GM21717 (cell line): ENCODE measurements at regions not wholly inside any gene's neighbourhood (a gene's known extent, or its start where the extent isn't known, plus 50 kb on each side); places are given as distances from the start of the nearest gene placed in this dataset.

ENCODE experiments used
- ATAC-seq: cut with Tn5 transposase; IDR thresholded peaks from one replicate; pipeline ENCODE4 v1.9.1; 2021; ENCODE audit warnings: mild to moderate bottlenecking, moderate library complexity; ENCODE audit not compliant: unreplicated experiment

DNA sequence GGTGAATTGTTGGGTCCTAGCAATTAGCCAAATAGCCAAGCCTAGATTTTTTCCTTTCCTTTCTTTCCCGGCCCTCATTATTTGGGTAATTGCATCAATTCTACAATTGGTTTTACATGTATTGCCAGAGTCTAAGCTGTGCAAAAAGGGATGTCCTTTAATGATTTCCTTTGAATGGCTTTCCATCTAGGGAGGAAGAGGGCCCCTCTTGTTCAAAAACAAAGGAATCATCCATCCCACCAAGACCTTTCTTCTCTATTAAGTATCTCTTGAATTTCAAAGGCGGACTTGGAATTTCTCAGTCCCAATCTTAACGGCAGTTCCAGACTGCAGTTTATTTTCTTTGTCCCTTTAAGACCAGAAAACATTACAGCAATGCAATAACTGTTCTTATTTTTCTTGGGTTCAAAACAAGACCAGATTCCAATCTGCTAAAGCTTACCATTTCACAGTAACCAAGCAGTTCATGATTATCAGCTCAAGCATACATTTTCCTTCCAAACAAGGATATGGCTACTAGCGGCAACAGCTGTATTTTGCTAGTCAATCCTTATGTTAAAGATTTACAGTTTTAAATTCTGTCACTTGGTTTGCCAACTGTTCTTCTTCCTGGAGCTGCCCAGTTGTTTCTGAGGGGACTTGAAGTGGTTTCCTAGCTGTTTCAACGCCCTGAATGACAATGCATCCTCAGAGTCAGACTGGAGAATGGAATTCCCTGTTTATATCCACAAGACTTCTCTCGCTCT, 91.4 kb upstream of the LRIG1 start:
- ATAC-seq, result no peak

DNA sequence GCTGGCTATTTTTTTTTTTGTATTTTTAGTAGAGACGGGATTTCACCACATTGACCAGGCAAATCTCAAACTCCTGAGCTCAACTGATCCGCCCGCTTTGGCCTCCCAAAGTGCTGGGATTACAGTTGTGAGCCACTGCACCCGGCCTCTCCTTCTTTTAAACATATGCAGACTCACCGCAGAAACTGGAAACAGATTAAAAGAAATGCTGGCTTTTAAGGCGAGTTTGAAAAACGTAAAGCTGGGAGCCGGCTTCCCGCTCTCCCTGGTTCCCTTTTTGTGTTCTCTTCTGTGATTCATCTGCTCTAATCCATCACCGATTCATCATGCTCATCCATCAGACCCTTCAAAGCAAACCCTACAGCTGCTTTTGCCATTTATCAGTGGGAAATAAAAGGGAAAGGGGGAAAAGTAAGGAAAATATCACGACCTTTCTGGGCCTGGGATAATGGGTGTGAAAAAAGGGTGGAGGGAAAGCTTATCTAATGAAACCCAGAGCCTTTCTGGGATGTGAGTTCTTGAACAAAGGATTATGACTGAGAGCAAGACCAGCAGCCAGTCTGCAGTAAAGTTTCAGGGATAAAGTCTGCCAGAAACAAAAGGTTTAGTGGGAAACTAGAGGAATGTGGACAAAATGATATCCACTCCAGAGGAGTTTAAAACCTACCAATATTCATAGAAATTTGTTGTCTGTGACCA, 92.3 kb upstream of the LRIG1 start:
- ATAC-seq, result no peak

DNA sequence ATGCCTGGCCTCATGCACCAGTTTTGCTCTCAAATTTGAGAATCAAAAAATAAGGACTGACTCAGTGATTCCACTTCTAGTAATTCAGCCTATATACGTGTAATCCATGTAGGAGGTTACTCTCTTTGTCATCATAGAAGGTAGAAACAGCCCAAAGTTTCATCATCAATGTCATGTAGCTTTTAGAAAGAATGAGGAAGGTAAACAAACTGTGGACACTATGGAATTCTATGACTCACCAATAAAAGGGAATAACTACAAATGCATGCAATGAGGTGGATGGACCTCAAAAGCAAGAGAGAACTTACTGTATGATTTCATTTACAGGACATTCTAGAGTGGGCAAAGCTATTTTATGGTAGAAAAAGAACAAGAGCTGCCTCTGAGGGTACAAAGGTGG, 93.2 kb upstream of the LRIG1 start:
- ATAC-seq, result no peak

- no peak for ATAC-seq
These were observed 96.6 kb upstream of the LRIG1 start for GRCh38 chr3:66597308-66597863.

- no peak for ATAC-seq
These were observed 97.3 kb upstream of the LRIG1 start for GRCh38 chr3:66598168-66598567.

- ATAC-seq, result no peak
These were observed 101.4 kb upstream of the LRIG1 start for GRCh38 chr3:66602237-66602636.

GRCh38 chr3:66602691-66603090, 101.9 kb upstream of the LRIG1 start:
- no peak for ATAC-seq

GRCh38 chr3:66603151-66603611, 102.4 kb upstream of the LRIG1 start:
- ATAC-seq, result no peak

DNA sequence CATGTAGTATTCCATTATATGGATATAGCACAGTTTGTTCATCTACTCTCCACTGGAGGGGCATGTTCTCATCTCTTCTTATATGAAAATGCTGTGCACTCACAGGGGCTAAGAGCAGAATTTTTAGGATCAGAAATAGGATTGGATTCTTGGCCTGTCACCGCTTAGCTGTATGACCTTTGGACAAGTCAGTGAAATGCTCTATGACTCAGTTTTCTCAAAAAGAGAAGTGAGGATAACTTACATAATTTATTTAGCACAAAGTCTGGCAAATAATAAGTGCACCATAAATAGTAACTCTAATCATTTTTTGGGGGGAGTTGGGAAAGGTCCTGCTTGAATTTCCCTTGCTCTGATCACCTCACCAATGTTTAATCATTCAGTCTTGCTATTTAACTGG, 103.7 kb upstream of the LRIG1 start:
- no peak for ATAC-seq

- ATAC-seq, result no peak
These were observed 105.3 kb upstream of the LRIG1 start for GRCh38 chr3:66606126-66606525.

- ATAC-seq, result no peak
These were observed 106.0 kb upstream of the LRIG1 start for GRCh38 chr3:66606868-66607267.

DNA sequence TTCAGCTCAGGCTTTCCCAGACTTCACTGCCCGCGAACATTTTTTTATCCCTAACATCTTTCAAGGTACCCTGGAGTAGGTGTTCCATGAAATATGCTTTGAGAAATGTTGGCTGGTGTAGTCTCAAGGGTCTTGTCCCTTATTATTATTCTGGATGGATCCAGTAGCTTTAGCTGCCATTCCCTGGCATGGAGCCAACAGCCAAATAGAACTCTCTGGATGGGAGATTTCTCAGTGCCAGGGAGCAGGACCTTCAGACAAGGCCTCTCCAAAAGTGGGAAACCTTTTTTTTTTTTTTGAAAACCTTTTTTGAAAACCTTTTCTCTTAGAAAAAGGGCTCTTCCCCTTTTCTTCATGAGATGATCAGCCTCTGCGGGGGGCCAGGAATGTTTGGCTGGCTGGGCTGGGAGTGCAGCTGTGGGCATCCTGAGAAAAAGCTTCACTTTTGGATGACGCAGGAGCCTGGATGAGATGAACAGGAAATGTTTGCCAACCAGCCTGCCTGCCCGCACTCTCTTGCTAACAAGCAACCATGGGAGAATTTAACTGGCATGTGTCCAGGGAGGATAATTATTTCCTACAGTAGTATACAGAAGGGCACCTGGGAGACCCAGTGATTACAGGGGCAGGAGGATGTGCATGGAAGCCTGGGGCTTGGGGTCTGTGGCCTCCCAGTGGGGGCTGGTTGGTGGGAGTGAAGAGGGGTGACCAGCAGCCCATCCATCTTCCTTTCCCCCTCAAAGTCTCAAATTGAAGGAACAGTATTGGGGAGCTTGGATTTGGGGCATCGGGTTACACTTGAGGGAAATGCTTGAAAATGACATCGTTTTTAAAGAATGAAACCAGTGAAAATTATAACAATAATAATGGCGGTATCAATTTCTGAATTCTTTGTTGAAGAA, 109.1 kb upstream of the LRIG1 start:
- ATAC-seq, result no peak

DNA sequence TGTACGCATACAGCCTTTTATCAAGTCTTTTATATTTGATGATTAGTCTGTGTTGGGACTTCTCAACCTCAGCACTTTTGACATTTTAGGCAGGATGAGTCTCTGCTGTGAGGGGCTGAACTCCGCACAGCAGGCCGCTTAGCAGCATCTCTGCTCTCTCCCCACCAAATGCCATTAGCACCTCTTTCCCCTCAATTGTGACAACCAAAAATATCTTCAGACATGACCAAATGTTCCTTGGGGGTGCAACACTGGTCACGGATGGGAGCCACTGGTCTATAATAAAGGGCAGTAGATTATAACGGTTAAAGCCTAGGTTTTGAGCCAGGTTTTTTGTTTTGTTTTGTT, 109.7 kb upstream of the LRIG1 start:
- ATAC-seq, result no peak

- no peak for ATAC-seq
These were observed 115.0 kb upstream of the LRIG1 start for GRCh38 chr3:66615643-66616301.

GRCh38 chr3:66617351-66617750, 116.5 kb upstream of the LRIG1 start:
- no peak for ATAC-seq

- ATAC-seq, result no peak
These were observed 117.2 kb upstream of the LRIG1 start for GRCh38 chr3:66618066-66618465.

- ATAC-seq, result no peak
These were observed 119.5 kb upstream of the LRIG1 start for GRCh38 chr3:66620296-66620695.

GRCh38 chr3:66622756-66623457, 122.1 kb upstream of the LRIG1 start:
- ATAC-seq, result no peak

DNA sequence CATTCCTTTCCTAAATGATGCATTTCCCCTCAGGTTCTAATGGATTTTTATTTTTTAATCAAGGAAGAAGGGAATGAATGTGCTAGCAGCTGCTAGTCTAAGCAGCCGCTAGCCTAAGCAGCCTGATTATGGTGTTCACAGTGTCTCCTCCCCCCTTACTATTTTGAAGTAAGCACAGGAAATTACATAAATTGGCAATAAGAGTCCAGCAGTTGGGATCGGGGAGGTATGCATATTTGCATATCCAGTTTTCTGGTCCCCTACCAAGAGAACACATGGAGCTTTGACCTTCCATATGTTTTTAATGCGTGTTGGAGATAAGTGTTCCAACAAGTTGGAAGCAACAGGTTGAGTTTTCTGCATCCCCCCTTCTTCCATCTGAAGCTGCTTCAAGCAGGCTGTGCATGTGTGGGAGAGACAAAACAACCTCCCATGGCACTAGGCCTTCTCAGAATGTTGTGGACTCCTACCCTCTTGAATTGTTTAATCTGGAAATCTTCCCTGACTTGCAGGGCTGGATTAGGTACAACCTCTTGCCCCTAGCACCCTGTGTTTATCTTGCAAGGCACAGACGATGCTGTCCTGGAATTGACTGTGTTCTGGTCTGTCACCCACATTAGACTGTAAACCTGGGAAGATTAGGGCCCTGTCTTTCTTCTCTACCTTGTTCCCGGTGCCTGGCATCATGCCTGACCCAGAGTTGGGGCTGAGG, 124.8 kb upstream of the LRIG1 start:
- ATAC-seq, result no peak
